KG1 (cell line): ENCODE measurements at regions not wholly inside any gene's neighbourhood (a gene's known extent, or its start where the extent isn't known, plus 50 kb on each side); places are given as distances from the start of the nearest gene placed in this dataset.

ENCODE experiments used
- DNase-seq: peaks from one replicate; lab custom pipeline; 2025; lab: John Stamatoyannopoulos, UW

DNA sequence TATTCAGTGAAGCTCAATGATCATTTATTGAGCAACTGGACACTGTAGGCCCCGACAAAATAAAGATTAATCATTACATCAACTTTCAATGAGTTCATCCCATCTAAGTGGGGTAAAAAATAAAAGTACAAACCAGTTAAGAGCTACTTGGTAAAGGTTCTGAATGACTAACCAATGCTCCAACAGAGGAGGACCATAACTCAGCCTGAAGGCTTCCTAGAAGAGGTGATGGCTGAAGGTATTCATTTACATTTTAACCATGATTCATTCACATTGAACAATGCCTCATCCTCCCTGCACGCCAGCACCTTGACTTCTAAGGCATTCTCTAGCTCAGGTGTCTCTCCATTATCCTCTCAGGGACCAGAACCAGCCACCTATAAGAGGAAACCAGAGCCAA lies 201.4 kb downstream of the ZNF462 start:
- no peak for DNase-seq

DNA sequence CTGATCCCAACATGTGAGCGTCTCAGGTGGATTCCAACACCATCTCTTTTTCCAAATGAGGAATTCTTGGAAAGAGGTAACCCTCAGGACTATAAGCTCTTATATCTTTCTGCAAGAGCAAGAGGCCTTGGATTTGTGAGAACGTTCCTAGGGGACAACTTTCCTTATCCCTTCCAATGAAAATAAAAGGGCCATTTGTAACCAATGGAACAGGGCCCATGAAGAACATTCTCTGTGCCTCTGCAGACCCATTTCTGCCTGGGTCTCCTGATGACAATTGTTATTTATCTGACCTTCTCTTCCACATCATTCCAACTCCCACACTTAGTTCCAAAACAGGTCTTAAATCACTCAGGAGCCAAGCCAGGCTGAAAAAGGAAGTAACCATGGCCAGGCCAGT lies 202.6 kb downstream of the ZNF462 start:
- no peak for DNase-seq

DNA sequence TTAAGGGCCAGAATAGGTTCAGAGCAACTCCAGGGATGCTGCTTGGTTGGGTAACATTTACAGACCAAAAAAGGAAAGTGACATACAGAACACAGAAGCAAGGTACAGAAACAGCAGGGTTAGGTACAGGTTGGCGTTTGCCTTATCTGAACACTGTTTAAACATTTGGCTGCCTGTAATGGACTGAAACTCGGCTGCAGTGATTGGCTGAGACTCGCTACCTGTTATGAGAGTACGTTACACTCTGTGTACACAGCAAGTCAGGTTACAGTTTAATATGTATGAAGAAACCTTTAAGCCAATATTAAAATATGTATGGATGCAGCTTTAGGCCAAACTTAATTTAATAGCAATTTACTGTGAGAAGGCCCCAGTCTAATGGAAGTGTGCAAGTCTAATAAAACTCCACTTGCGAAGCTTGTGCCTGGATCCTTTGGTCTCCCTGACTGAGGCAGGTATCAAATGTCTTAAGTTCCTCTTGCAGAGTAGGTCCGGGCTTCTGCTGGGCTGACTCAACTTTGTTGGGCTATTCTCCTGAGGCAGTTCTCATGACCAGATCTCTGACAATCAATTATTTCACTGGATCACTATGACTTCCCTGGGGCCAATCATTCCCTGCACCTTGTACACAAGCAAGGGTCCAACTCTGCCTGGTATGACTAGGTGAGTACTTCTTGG lies 204.9 kb downstream of the ZNF462 start:
- no peak for DNase-seq

DNA sequence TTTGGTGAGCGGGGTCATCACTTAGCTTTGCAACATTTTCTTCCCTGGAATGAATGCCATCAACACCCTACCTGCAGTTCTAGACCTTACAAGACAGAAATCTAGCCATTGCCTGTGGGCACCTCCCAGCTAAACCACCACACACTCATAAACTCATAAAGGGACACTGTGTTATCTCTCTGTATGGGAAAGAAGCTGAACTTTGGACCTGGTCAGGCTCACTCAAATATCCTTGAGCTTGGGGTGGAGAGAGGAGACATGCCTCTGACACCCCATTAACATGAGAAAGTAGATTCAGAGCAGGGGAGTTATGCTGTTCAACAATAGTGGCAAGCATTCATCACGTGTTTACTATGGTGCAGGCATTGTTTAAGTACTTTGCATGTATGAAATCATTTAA lies 205.6 kb downstream of the ZNF462 start:
- DNase-seq: no peak

DNA sequence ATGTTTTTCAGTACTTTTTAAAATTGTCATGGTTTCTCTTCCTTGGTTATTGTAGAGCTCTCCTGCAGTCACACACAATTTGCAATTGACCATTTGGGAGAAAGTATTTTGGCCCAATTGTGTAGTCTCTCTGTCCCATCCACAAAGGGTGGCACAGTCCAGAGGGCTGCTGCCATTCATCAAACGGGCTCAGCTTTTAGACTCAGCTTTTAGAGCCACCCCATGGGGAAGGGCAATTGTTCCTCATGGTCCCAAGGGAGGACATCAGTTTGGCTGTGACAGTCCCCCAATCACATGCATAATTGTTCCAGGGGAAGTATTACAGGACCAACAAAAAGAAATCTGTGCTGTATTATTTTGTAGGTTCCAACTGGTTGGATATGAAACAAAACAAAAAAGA lies 207.6 kb downstream of the ZNF462 start:
- DNase-seq: no peak

DNA sequence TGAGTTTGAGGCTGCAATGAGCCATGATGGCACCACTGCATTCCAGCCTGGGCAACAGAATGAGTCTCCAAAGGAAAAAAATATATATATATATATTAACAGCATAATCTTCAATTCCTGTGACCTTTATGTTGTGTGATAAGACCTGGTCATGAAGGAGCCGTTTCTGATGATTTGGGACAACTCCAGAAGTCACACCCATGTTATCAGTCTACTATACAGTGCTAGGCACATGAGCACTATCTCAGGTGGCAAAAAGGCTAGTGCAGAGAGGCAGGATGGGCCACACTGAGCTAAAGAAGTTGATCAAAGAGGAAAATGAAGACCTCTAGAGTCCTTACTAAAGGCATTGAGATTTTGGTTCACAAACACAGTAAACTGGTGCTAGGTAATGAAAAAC lies 205.0 kb upstream of the RAD23B start:
- no peak for DNase-seq

DNA sequence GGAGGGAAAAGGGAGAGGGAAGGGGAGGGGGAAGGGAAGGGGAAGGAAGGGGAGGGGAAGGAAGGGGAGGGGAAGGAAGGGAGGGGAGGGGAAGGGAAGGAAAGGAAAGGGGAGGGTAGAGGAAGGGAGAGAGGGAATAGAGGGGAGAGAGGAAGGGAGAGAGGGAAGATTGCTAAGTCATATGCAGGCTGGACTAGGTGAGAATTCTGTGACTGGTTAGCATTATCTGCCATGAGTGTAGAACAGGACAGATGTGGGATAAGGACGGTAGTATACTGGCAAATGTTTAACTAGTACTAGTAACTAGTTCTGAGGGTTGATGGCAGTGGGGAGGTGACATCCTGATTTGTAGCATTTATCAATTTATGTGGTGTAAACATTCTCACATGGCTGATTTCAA lies 203.5 kb upstream of the RAD23B start:
- DNase-seq: no peak

DNA sequence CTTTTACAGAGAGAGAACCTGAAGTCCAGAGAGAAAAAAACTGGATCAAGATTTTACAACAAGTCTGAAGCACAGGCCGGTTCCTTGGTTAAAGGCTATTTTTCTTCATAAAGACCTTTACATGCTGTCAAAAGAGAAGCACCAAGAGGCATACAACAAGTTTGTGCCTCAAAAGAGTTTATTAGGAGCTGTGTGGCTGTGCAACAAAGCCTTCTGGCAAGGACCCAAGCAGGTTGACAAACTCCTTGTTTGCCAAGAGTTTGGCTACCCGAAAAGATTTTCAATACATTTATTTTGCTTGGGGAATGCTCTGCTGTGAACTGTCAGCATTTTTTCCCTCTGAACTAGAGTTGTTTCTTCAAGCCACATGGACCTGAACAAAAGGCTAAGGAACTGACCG lies 202.9 kb upstream of the RAD23B start:
- no peak for DNase-seq

DNA sequence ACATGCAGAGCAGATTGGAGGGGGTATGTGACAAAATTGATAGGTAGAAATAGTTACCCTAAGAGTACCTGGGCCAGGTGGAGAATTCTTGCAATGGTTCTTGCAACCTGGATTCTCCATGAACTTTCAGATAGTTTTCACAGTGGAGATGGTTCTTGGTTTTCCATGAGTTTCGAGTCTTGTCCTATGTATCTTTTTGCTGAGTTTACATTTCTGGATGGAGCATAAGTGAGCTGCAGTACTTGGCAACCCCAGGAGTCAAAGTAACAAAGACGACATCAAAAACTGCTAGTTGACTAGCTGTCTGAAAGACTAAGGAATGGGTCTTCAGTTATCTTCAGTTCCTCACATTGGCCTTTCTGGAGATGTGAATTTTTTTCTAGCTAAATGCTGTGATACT lies 196.6 kb upstream of the RAD23B start:
- no peak for DNase-seq

DNA sequence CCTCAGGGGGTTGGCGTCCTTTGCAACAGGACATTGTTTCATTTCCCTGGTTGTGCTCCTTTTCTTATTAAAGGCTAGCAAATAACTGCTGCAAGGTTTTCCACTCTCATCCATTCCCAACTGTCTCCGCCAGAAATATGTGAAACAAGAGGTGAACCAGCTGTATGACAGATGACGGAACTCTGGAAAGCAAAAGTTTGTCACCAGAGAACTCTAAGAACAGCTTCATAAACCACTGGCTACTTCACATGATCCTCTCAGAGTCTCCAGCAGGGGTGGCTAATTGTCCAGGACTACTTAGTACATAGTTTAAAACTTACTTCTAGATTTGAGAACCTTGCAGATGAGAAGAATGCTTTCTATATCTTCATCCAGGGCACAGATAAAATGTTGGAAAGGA lies 195.9 kb upstream of the RAD23B start:
- DNase-seq: no peak

DNA sequence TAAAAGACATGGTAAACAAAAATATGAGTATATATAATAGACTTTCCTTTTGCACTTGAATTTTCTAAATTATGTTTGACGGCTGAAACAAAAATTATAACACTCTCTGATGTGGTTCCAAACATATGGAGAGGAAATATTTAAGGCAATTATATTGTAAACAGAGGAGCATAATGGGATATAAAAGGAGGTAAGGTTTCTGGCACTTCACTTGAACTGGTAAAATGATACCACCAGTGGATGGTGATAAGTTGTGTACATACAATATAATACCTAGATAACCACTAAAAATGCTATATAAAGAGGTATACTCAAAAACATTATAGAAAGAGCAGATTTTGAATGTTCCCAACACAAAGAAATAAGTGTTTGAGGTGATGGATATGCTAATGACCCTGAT lies 192.9 kb upstream of the RAD23B start:
- DNase-seq: no peak

DNA sequence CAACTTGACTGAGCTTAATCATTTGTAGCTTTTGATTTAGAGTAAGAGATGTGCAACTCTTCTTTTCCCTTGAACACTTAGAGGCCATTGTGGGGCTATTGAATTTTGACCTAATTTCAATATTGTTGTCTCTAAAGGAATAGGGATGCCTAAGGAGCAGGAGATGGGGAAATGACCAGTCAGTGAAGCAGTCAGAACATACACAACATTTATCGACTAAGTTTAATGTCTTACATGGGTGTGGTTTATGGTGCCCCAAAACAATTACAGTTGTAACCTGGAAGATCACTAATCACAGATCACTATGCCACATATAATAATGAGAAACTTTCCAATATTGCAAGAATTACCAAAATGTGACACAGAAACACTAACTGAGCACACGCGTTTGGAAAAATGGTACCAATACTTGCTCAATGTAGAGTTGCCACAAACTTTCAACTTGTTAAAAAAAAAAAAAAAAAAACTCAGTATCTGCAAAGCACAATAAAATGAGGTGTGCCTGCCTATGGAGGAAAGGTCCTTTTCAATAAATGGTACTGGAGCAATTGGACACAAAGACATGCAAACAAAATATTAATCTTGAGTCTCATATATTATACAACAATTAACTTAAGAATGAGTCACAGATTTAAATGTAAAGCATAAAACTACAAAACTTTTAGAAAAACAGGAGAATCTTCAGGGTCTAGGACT lies 189.6 kb upstream of the RAD23B start:
- no peak for DNase-seq

DNA sequence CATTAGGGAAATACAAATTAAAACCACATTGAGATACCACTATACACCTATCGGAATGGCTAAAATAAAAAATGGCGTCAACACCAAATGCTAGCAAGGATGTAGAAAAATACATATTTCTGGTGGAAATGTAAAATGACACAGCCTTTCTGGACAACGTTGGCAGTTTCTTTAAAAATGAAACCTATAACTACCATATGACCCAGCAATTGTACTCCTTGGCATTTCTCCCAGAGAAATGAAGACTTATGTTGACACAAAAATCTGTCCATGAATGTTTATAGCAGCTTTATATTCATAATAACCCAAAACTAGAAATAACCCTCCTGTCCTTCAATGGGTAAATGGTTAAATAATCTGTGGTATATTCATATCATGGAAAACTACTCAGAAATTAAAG lies 188.7 kb upstream of the RAD23B start:
- DNase-seq: no peak

DNA sequence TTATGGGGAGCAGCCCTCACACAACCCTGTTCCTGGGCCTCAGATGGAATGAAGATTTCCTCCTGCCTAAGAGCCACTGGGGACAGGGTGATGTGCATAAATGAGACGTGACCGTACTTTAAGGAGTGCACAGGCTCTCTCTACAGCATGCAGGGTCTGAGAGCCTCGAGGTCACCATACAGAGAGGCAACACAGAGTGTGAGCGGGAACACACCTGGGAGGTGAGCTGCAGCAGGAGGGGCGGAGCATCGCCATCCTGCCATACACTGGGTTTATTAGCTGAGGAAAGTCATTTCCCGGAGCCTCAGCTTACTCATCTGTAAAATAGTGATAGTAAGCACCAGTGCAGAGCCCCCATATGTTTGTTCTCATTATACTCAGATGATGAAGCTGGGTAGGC lies 182.5 kb upstream of the RAD23B start:
- no peak for DNase-seq

DNA sequence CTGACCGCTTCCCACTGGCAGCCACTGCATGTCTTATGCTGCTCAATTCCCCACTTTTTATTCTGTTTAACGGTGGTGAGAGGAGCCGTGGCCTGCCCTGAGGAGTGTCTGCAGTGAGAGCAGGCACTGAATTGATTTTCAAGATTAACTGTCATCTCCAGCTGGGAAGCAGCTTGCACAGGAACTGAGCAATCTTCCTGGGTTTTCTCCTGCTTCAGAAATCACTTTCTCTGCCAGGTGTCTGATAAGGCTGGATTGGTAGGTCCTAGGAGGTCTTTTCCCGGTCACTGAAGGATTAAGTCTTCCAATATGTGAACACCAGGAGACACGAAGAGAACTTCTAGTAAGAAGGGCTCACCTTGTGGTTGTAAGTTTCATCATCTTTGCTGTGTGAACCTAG lies 181.1 kb upstream of the RAD23B start:
- no peak for DNase-seq

DNA sequence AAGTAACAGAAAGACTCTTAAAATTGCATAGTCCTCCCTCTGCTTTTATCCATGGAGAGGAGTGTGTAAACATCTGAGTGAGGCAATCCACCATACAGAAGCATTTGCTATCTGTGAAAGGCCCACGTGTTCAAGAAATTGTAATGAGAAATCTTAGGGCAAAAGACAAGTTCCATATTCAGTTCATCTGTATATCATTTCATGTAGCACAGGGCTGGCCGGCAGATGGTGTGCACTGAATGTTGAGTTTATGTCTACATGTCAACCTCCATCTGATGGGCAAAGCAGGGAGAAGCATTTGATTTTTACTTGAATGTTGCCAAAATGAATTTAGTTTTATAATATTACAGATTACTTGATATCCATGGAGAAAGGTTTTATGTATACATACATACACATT lies 179.5 kb upstream of the RAD23B start:
- no peak for DNase-seq

DNA sequence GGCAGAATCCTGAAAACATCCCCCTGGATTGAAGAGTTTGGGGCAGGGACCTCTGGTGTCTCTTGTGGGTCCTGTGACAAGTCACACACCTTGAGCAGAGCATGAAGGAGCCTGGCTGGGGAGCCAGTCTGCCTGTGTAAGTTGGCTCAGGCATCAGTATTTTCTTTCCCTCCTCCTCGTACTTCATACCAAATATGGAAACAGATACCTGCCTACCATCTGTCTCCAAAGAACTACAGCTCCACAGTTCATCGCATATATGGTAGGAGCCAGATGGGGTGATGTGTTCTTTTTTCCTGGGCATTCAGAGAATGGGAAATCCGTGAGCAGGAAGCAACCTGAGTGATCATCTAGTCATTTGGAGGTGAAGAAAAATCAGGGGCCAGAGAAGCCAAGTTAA lies 177.3 kb upstream of the RAD23B start:
- DNase-seq: no peak

DNA sequence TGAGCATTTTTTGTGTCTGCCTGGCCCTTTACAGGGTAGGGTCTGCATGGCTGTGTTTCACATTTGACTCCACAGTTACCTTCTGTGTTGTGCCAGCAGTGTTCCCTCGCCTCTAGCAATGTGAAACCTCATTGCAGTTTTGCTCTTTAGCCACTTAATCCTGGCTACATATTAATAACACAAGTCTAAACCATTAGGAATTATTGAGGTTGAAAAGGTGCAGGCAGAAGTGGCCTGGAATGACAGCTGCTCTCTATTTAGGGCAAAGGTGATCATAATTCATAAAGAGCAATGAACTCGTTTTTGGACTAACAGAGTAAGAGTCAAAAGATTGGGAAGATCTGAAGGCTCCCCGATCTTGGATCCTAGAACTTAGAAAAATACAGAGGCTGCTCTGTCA lies 176.7 kb upstream of the RAD23B start:
- no peak for DNase-seq

DNA sequence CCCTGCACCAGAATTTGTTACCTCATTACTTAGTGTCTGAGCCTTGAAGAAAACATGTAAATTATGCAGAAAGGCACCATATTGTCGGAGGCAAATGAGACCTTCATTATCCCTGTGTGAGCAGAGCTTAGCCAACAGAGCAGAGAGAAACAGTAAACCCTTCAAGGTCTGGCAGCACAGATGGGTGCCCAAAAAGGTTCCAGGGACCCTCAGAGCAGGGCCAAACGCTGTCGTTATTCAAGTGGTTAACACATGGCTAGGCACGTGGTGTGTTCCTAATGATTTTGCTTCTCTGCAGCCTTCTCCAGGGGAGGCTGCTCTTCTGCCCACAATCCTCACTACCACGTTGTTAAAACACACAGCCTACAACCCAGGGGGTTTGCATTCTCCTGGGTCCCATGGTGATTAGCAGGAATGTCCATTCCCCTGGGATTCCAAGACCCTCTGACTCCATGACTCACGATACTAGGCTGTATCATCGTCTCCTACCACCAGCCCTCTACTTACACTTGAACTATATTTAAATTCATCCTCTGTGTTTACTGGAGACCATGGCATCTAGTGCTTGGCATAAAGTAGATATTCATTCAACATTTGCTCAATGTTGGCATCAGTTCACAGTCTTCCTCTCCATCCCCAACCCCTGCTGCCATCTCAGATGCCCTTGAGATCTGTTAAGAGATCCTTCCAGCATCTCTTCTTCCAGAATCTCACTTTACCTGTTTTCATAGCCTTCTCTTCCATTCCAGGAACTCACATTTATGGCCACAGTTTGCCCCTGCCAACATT lies 174.5 kb upstream of the RAD23B start:
- DNase-seq: no peak

DNA sequence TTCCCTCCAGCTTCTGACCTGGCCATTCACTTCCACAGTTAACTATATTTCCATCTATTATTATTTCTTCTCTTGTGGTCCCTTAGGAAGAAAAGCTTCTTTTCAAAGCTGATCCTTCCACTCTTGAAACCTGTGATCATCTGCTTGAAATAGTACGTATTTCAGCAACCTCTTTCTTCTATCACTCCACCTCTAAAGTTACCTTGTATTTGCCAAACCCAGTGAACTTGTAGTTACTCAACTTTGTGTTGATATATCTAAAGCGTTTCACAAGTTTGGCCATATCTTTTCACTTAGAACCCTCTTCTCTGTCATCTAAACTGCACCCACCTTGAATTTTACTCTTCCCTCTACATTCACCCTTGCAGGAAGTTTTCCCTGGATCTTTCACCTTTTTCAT lies 173.8 kb upstream of the RAD23B start:
- no peak for DNase-seq

DNA sequence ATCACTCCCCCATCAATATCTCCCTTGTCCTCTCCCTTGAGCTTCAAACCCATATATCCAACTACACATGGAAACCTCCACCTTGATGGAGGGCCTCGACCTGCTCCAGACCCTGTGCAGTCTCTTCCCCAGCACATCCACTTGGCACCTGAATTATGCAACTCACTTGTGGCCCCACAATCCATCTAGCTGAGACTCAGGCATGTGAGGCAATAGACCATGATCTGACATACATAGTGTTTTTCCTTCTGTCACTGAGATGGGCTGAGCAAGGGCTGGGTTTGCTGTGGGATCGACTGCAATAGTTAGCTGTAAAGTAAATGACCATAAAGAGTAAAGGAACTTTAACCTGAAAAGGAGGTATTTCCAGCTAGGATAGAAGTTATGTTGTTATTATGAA lies 172.9 kb upstream of the RAD23B start:
- DNase-seq: no peak

DNA sequence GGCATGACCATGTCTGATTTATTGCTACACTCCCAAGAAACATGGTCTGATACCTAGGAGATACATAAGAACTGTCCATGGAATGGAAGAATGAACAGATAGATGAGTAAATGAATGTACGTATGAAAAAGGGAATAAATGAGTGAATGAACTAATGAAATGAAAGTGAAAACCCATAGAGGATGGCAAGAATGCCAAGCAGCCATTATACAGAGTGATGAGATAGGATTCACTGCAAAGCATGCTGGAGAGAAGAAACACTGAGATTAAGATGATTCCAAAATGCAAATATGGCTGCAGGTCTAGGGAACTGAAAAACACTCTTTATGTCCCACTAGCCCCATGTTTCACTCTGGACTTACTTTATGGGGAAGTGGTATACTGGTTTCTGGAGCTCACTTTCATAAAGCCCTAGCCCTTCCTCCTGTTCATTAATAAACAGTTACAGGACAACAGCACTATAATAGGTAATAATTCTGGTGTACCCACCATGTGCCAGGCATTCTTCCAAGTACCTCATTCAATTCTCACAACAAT lies 170.3 kb upstream of the RAD23B start:
- no peak for DNase-seq
